ENCODE measurements at regions not wholly inside any gene's neighbourhood (a gene's known extent, or its start where the extent isn't known, plus 50 kb on each side); places are given as distances from the start of the nearest gene placed in this dataset.
"Not testable (repeated sequence)": the region's sequence is repeated elsewhere in the genome, so short reads cannot be mapped to it uniquely, and the experiment has no call there.

DNA sequence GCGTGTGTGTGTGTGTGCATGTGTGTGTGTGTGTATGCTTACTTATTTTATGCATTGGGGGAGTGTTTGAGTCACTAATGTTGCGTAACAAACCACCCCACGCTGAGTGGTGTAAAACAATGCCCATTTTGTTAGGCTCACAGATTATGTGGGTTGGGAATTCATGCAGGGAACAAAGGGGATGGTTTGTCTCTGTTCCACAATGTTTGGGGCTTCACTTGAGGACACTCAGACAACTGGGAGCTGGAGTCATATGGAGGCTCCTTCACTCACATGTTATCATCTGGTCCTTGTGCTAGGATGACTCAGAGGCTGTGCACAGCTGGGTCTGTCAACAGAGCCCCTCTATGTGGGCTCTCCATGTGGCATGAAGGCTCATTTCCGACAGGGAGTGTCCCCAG is 51.3 kb upstream of the LARGE1 start:
- no peak for DNase-seq

DNA sequence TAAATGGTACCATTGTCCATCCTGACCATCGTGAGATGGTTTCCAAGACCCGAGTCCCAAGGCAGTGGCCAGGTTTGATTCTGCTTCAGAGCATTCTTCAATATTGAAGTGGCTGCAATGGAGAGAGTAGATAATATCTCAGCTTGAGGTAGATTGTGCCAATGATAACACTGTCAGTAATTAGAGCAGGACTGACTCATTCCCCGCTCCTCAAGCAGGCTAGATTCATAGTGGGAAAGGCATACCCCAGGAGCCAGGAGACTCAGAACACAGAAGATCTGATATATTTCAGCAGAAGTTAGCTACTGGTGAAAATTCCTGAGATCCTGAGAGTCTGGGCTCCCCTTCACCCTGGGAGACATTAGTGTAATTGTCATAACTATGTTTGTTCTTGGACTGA is 55.6 kb upstream of the LARGE1 start:
- DNase-seq, result no peak

DNA sequence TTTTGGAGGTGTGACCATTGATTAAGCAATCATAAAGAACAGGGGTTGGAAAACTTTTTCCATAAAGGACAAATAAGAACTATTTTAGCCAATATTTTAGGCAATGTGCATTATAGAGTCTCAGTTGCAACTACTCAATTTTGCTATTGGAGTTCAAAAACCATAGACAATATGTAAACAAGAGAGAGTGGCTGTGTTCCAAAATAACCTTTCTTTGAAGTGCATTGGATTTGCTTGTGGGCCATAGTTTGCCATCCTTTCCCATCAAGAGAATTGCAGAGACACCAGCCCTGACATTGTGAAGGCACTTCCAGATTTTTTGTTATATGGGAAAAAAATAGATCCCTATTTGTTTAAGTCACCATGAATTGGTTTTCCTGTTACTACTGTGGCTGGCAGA is 63.3 kb upstream of the LARGE1 start:
- DNase-seq, result no peak

DNA sequence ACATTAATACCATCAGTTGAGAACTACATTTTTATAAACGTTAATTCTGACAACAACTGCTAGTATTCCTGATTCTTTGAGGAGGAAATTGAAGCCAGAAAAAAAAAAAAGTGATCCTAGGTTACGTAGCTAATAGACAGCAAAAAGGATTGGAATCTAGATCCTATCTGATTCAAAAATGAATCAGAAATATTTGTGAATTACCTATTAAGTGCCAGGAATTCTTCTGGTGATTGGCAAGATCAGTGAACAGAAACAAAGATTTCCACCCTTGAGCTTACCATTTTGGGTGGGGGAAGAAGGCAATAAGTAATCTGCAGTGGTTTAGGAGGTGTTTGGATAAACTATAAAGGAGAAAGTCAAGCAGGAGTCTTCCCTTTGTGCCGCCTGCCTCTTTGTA is 63.9 kb upstream of the LARGE1 start:
- no peak for DNase-seq

DNA sequence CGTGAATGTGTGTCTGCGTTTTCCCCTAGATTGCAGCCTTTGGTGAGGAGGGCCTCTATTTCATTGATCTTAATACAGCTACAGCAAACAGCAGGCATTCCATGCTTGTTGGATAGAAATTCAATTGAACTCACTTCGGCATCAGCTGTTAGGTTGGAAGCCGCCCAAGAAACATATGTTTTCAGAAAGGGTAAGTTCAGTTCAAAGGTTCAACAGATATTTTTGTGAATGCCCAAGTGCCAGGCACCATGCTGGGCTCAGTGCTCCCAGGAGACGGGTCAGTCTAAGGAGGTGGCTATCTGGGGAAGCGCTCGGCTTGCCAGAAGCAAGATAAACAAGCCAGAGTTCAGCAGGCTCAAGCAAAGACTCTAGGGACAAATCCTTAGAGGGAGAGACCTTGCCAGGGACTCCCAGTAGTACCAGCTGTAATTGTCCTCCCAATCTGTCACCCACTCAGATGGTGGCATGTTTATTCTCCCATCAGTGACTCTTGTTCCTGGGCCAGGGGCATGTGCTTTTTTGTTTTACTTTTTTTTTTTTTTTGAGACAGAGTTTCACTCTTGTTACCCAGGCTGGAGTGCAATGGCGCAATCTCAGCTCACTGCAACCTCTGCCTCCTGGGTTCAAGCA is 64.5 kb upstream of the LARGE1 start:
- DNase-seq, result no peak

DNA sequence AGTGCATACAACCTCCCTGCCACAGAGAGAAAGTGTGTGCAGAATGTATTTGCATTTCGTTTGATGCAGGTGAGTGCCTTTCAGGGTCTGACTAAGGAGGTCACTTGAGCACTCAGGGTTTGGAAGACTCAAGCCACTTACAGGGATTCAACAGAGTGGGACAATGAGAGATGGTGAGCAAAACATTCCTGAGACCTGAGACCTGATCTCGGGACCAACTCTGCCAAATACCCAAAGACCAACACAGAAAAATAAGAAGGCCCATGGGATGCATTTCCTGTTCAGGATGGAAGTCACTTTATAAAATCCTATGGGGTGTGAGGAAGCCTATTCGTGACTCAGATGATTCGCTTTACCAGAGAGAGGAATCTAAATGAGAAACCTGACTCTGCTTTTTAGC is 65.2 kb upstream of the LARGE1 start:
- DNase-seq, result no peak

DNA sequence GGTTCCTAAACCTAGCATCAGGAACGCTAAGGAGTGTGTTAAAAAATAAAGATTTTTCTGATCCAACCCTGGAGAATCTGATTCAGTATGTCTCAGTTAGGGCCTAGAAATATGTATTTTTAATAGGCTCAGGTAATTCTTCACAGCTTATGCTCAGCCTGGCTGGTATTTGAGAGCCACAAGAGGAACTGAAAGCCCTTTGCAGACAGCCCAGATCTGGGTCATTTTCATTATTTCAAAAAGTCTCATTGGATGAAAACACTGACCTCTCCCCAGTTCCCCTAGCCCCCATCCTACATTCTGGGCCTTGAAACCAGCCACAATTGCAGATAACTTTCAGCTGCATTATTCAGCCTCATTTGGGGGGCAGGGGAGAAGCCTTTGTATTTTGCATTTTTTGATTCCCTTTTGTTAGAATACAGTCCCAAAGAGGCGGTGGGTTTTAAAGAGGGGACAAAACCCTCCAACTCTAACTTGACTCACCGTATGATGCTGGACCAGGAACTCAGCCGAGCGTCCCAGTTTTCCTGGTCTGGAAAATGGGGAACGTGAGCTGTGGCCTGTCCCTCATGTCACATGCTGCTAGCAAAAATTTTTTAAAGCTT is 66.0 kb upstream of the LARGE1 start:
- DNase-seq, result no peak

DNA sequence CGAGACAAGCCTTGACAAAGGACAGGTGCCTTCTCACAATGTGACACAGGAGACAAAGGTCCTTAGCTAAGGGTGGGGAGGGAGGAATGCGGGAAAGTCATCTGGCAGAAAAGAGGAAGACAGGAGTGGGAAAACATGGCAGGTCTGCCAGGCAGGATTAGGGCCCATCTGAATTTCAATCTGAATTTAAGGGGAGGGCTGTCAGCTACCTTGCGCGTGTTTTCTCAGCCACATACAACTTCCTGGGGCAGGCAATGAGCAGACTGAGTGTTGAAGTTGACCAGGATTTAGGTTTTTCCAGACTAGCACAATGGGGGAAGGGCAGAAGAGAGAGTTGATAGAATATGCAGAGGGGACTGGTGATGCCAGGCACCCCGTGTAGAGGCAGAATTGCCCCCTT is 66.7 kb upstream of the LARGE1 start:
- DNase-seq, result no peak

DNA sequence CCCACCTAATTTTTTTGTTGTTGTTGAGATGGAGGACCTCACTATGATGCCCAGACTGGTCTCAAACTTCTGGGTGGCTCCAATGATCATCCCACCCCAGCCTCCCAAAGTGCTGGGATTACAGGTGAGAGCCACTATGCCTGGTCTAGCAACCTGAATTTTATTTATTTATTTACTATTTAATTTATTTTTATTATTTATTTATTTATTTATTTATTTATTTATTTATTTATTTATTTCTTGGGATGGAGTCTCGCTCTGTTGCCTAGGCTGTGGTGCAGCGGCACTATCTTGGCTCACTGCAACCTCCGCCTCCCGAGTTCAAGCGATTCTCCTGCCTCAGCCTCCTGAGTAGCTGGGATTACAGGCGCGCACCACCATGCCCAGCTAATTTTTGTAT is 69.0 kb upstream of the LARGE1 start:
- DNase-seq, result not testable (repeated sequence)

DNA sequence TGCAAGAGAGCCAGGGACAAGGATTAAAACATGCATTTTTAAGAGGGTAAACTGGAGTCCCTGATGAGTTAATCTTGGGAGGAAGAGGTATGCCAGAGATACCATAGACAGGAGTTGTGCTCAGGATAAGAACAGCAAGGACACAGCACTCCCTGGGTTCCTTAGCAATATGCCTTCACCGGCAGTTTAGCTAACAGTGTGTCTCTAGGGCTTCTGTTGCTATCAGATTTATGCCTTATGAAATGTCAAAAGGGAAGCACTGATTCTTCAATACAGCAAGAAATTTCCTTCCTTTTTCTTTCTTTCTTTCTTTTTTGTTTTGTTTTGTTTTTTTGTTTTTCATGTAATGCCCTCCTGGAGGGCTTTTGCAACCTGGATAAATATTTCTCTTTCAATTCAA is 71.3 kb upstream of the LARGE1 start:
- no peak for DNase-seq

DNA sequence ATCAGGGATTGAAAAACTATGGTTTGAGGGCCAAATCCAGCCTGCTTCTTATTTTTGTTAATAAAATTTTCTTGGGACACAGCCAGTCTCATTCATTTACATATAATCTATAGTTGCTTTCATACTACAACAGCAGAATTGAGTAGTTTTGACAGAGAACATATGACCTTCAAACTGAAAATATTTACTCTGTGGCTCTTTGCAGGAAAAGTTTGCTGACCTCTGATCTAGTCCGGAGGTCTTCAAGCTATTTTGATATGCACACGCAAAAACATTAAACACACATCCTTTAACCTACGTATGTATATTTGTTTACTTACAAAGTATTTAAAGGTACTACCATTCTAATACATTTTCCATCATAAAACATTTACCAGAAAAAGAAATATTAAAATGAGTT is 76.5 kb upstream of the LARGE1 start:
- DNase-seq, result no peak

DNA sequence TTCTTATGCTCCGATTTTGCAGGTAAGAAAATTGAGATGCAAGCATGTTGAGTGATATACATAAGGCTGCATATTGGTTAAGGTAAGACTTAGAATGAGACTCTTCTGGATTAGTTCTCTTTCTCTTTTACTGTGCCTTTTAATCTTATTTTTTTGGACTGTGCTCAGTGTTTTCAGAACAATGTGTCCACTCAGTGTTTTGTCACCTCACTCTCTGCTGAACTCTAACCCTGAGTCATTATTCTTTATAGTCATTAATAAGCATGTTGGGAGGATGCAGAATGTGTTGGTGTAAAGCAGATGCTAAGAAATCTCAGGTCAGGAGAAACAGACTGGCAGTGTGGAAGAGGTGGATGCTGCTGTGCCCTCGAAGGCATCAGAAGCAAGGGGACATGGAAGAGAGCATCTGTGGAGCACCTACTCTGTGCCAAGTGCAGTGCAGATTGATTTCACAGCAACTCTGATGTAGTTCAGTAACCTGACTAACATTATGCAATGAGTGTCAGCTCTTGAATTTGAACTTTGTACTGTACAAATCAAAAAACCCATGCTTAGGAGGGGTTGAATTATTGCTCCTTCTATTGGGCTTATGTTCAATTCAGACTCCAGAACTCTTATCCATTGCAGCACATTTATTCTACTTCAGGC is 80.7 kb upstream of the LARGE1 start:
- DNase-seq, result no peak

DNA sequence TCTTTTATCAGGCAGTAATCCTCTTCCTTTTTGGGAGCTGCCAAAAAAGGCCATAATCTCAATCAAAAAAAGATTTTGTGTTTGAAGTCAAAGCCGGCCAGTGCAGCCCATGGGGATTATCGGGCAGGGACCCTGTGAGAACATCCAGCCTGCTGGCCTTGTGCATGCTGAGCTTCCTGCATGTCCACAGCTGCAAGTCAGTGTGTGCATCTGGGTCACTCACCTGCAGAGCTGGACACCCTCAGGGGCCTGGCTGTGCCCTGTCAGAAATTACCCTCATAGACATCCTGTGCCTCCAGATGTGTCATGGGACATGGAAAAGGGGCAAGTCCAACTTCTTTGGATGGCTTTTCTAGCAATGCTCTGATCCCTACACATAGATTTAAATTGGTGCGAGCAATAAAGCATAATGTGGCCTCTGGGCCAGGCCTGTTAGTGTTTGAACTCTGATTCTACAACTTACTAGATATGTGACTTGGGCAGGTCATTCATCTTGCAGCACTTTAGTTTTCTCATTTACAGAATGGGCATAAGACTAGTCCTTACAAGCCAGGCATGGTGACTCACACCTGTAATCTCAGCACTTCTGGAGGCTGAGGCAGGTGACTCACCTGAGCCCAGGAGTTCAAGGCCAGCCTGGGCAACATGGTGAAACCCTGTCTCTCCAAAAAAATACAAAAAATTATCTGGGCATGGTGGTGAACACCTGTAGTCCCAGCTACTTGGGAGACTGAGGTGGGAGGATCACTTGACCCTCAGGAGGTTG is 81.6 kb upstream of the LARGE1 start:
- no peak for DNase-seq

DNA sequence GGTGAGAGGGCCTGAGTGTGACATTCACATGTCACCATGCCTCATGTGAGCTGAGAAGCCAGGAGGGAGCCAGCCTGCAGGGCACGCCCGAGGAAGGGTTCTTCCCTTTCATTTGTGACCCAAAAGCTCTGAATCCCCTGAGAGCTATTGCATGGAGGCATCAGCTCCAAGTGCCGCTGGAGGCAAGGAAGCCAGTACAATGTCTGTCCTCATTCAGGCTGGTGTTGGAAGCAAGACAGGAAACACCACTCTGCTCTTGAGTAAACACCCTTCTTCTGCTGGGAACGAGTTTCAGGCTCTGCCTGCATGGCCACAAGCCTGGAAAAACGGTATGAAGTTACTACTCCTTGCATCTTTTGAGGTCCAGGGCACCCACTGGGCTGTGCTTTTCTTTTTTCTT is 83.8 kb upstream of the LARGE1 start:
- DNase-seq, result no peak

DNA sequence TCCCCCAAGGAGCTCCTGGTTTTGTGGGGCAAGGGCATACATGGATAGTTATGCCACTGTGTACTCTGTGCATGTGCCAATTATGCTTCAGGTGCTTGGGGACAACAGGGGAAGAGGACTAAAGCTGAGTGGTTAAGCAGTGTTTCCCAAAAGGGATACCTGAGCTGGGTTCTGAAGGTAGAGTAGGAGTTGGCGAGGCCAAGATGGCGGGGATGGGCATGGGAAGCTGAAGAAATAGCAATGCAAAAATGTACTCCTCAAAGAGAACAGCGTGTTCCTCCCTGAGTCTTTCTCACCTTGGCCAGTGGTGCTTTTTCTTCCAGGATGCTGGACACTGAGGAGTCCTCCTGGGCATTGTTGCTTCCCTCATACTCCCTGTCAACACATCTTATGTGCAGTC is 90.0 kb upstream of the LARGE1 start:
- no peak for DNase-seq

DNA sequence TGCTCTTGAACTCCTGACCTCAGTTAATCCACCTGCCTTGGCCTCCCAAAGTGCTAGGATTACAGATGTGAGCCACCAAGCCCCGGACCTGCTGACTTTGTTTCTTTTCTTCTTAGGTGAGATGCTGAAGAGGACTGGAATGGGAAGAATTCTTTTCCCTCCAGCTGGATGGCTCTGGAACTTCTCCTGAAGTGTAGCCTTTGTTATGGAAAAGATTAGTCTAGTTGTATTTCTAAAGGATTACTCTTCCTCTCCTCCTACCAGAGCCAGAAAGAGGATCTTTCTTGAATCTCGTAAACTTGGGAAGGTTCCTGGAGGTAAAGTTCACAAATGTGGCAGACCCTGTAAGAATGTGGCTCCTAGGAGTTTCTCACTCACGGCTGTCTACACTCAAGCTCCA is 95.4 kb upstream of the LARGE1 start:
- DNase-seq, result no peak

DNA sequence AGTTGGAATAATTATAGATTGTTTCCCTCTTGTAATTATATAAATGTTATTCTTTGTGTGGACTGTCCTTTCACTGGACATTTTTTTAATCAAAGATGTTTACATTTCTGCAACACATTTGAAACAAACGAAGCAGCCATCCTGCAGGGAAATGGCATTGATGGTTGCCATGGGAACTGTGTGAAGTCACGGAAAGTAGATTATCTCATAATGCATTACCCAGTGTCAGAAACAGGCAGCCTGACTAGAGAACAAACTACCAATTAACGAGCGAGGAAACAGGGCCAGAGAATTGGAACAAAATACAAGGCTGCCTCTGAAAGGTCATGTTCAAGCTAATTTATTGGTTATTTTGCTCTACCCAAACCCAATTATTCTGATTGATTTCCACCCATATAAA is 96.9 kb upstream of the LARGE1 start:
- DNase-seq, result no peak

DNA sequence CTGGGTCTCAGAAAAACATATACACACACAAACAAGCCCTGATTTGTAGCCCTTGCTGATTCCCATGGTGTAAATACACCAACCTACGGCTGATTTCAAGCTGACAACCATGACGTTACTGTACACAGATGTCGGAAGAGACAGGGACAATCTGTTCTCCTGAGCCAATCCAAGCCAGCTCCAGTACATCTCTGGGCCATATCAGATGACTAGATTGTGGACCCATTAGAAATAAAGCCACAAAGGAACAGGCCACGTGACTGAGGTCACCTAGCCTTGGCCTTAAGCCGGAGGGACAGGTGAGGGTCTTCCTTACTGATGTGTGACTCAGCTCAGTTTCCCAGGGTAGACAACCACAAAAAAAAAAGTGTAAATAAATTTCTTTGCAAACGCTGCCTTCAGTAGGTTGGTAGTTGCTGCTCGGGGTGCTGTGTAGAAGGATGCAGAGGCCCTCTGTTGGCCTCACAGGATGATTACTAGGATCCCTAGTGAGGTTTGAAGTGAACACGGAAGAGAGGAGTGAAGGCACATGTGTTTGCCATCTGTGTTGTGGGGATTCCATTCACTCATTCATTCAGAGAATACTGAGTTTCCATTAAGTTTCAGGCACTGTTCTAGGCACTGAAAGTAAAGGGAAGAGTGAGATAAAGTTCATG is 99.0 kb upstream of the LARGE1 start:
- DNase-seq, result no peak

DNA sequence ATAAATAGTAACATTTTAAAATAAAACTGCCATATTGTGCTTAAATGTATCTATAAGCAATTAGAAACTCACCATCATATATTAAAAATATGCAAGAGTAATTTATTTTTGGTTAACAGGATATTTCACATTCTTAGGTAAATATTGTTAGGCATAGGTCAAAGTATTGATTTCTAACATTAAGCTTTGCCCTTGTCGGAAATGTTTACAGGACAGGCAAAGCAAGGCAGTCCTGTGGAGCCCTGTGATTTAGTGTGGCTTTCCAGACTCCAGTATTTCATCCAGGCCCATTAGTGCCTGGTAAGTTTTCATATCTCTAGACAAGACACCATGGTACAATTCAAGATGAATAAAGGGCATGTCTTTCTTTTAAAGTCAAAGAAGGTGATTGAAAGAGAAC is 114.9 kb upstream of the LARGE1 start:
- no peak for DNase-seq

DNA sequence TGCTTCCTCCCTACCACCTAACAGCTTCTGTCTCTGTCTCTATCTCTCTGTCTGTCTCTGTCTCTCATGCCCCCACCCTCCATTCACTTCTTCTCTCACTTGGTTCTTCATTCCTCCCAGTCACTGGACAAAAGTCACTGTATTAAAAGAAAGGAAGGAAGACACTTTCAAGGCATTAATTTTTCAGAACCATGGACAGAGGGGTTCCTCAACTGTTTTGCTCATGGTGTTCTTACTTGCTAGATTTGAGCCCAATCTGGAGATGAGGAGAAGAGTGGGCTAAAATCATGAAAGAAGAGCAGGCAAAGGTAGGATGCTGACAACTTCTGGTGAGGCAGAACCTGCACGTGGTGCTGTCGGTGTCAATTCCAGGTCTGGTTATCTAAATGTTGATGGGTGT is 116.7 kb upstream of the LARGE1 start:
- no peak for DNase-seq

DNA sequence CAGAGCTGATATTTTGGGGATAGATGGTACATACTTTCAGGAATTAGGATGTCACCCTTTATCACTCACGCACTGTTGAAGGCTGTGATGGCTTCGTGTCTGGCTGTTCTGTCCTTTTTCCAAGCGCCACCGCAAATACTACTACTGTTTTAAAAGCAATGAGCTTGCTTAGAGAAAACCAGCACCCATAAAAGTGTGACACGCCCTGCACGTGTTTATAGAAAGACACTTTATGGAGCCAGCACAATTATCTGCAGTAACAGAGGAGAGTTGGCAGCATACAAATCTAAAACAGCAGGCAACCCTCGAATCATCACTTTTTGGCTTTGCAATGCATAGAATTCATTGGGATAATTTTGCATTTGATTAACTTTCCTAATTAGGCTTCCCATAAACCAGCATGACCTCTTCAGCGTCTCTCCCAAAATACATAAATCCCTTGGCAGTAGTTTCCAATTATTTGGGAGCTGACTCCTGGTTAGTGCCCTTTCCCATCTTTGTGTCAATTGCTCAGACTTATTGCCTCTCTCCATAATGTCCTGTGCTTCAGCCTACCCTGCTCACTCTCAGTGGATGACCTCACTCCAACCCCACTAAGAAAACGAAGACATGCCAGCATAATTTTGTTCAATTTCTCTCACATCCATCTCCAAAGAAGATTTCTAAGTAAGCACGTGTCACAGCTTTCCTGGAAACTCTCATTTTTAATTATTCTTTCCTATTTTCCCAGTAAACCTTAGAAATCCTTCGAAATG is 118.7 kb upstream of the LARGE1 start:
- DNase-seq, result no peak

DNA sequence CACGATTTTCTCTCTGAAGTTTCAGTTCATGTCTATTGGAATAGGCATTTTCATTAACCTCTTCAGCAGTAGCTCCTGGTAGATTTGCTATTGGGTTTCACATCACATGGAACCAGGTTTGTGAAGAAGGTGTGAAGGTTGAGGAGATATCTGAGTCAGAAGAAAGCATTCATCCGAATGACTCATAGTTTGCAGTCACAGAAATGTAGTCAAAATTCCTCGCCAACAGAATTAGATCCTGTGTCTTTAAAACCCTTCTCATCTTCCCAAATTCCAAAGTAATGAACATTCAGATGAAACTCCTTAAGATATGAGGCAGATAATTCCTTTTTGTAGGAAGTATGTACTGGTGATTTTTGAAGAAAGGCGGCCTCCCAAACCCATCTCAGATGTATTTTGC is 125.0 kb upstream of the LARGE1 start:
- no peak for DNase-seq
